Midbrain (tissue), 1 donor: ENCODE measurements at regions not wholly inside any gene's neighbourhood (a gene's known extent, or its start where the extent isn't known, plus 50 kb on each side); places are given as distances from the start of the nearest gene placed in this dataset.

Experiments
- DNase-seq: peaks from one replicate; lab custom pipeline; 2025; lab: John Stamatoyannopoulos, UW

- DNase-seq = no peak
Measured at GRCh38 chr11:112858289-112859023, 102.8 kb upstream of the NCAM1 start.

- DNase-seq = no peak
Measured at GRCh38 chr11:112859787-112860186, 101.4 kb upstream of the NCAM1 start.

- no peak for DNase-seq
Measured at GRCh38 chr11:112861356-112861755, 99.9 kb upstream of the NCAM1 start.

- no peak for DNase-seq
Measured at GRCh38 chr11:112863305-112863704, 97.9 kb upstream of the NCAM1 start.

GRCh38 chr11:112864672-112865071 is 96.5 kb upstream of the NCAM1 start:
- no peak for DNase-seq

GRCh38 chr11:112871909-112872500 is 89.2 kb upstream of the NCAM1 start:
- DNase-seq = no peak

- no peak for DNase-seq
Measured at GRCh38 chr11:112874980-112875379, 86.2 kb upstream of the NCAM1 start.

GRCh38 chr11:112877581-112877980 is 83.6 kb upstream of the NCAM1 start:
- no peak for DNase-seq

GRCh38 chr11:112878033-112878601 is 83.1 kb upstream of the NCAM1 start:
- no peak for DNase-seq

- no peak for DNase-seq
Measured at GRCh38 chr11:112880495-112880894, 80.7 kb upstream of the NCAM1 start.

- peak; percentile 95 for DNase-seq
Measured at GRCh38 chr11:112881461-112881860, 79.8 kb upstream of the NCAM1 start.

- DNase-seq = no peak
Measured at GRCh38 chr11:112882494-112883381, 78.5 kb upstream of the NCAM1 start.

GRCh38 chr11:112884012-112884767 is 77.0 kb upstream of the NCAM1 start:
- DNase-seq = no peak

- no peak for DNase-seq
Measured at GRCh38 chr11:112885744-112886433, 75.3 kb upstream of the NCAM1 start.

GRCh38 chr11:112886434-112887370 is 74.5 kb upstream of the NCAM1 start:
- DNase-seq = no peak

GRCh38 chr11:112889446-112889845 is 71.8 kb upstream of the NCAM1 start:
- peak; percentile 78 for DNase-seq

- no peak for DNase-seq
Measured at GRCh38 chr11:112899235-112900006, 61.8 kb upstream of the NCAM1 start.

GRCh38 chr11:112901924-112902323 is 59.3 kb upstream of the NCAM1 start:
- no peak for DNase-seq

- peak; percentile 36 for DNase-seq
Measured at GRCh38 chr11:112902361-112903011, 58.7 kb upstream of the NCAM1 start.
